Duodenal mucosa (tissue), 2 donors: ENCODE measurements at regions not wholly inside any gene's neighbourhood (a gene's known extent, or its start where the extent isn't known, plus 50 kb on each side); places are given as distances from the start of the nearest gene placed in this dataset.

Experiments
- H3K27ac ChIP-seq: one replicate; pipeline ENCODE4 v1.7.0; 2013; ENCODE audit warnings: low read depth, low read length
- H3K27me3 ChIP-seq, 2 donors: one replicate each; pipeline ENCODE4 v1.7.0; 2013; ENCODE audit warnings: low read length in 2 of 2, control low read depth in 1 of 2; ENCODE audit not compliant: insufficient read depth in 2 of 2, control insufficient read depth in 1 of 2
- H3K36me3 ChIP-seq, 2 donors: one replicate each; pipeline ENCODE4 v1.7.0; 2013; ENCODE audit warnings: low read length in 2 of 2, control low read depth in 1 of 2; ENCODE audit not compliant: insufficient read depth in 2 of 2, control insufficient read depth in 1 of 2
- H3K4me1 ChIP-seq, 2 donors: one replicate each; pipeline ENCODE4 v1.7.0; 2013; ENCODE audit warnings: low read length in 2 of 2, control low read depth in 1 of 2; ENCODE audit not compliant: insufficient read depth in 2 of 2, control insufficient read depth in 1 of 2
- H3K4me3 ChIP-seq, 2 donors: one replicate each; pipeline ENCODE4 v1.7.0; 2013; ENCODE audit warnings: low read length in 2 of 2, low read depth in 1 of 2
- H3K9ac ChIP-seq, 2 donors: one replicate each; pipeline ENCODE4 v1.7.0; 2013; ENCODE audit warnings: low read length in 2 of 2, low read depth in 1 of 2
- H3K9me3 ChIP-seq, 2 donors: one replicate each; pipeline ENCODE4 v1.7.0; 2013; ENCODE audit warnings: low read length in 2 of 2, control low read depth in 1 of 2; ENCODE audit not compliant: control insufficient read depth in 1 of 2

GRCh38 chr5:114185274-114185673, 176.6 kb upstream of the KCNN2 start:
- Histone ChIP-seq H3K27me3 (no peaks in the 10 kb centered on the region), H3K9me3 (no peaks in the 10 kb centered on the region), H3K4me1 (no peaks in the 10 kb centered on the region), H3K27ac (no peak overlapping the region), H3K9ac (no peak overlapping the region), H3K36me3 (no peaks in the 10 kb centered on the region), H3K4me3 (no peak overlapping the region)

GRCh38 chr5:114191441-114191840, 170.4 kb upstream of the KCNN2 start:
- H3K9ac ChIP-seq, result no peak overlapping the region
- H3K27ac ChIP-seq, result no peak overlapping the region
- no peaks in the 10 kb centered on the region for H3K9me3 ChIP-seq
- H3K4me3 ChIP-seq, result no peak overlapping the region
- H3K27me3 ChIP-seq, result no peaks in the 10 kb centered on the region
- no peaks in the 10 kb centered on the region for H3K4me1 ChIP-seq
- H3K36me3 ChIP-seq, result no peaks in the 10 kb centered on the region

GRCh38 chr5:114192108-114192507, 169.8 kb upstream of the KCNN2 start:
- no peaks in the 10 kb centered on the region for H3K9me3 ChIP-seq
- H3K9ac ChIP-seq, result no peak overlapping the region
- no peaks in the 10 kb centered on the region for H3K4me1 ChIP-seq
- no peak overlapping the region for H3K4me3 ChIP-seq
- no peaks in the 10 kb centered on the region for H3K27me3 ChIP-seq
- H3K36me3 ChIP-seq, result no peaks in the 10 kb centered on the region
- no peak overlapping the region for H3K27ac ChIP-seq

- Histone ChIP-seq H3K36me3 (no peaks in the 10 kb centered on the region), H3K4me3 (no peak overlapping the region), H3K4me1 (no peaks in the 10 kb centered on the region), H3K27me3 (no peaks in the 10 kb centered on the region), H3K27ac (no peak overlapping the region), H3K9me3 (peaks cover 5% of the 10 kb centered on the region in 2 donors), H3K9ac (no peak overlapping the region)
Observed at GRCh38 chr5:114201332-114201731, 160.5 kb upstream of the KCNN2 start.

DNA sequence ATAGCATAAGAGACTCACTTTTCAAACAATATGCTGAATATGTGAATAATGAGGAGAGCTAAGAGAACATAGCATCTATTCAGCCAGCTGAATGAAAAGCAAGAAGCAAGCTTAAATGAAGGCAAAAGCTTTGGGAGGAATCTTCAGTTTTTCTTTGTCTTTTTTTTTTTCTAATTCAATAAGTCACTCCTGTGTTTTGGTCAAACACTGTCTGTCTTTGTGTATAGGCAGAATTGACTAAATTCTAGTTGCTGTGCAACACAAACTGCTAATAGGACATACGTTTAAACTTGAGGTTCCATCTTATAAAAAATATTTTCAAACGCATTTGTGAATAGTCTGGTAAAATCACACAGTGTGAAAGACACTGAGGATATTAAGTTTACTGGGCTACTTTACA, 156.9 kb upstream of the KCNN2 start:
- peaks cover 5% of the 10 kb centered on the region in 2 donors for H3K9me3 ChIP-seq

GRCh38 chr5:114206640-114207039, 155.2 kb upstream of the KCNN2 start:
- Histone ChIP-seq H3K4me3 (no peak overlapping the region), H3K9me3 (peaks cover 0 to 4% of the 10 kb centered on the region in 2 donors), H3K36me3 (no peaks in the 10 kb centered on the region), H3K27me3 (no peaks in the 10 kb centered on the region), H3K4me1 (no peaks in the 10 kb centered on the region), H3K9ac (no peak overlapping the region), H3K27ac (no peak overlapping the region)

More for the DNA sequence above, 156.9 kb upstream of the KCNN2 start:
- Histone ChIP-seq H3K9ac (no peak overlapping the region), H3K4me3 (no peak overlapping the region), H3K27me3 (no peaks in the 10 kb centered on the region), H3K36me3 (no peaks in the 10 kb centered on the region), H3K4me1 (no peaks in the 10 kb centered on the region), H3K27ac (no peak overlapping the region)

DNA sequence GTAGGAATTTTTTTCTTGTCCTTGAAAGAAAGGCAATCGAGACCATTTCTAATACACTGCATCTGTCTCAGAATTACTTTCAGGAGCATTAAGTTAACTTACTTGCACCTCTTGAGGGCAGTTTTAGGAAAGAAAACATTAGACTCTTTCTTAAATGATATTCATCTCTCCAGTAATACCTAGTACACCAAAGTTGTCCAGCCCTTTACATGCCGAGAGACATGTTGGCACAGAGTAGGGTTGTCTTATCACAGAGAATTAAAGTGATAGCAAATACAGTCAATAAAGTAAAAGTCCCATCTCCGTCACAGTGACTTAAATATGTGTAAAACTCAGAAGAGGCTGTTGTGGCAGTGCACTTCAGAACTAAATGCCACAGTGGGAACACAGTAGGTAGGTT, 154.3 kb upstream of the KCNN2 start:
- no peaks in the 10 kb centered on the region for H3K27me3 ChIP-seq
- H3K27ac ChIP-seq, result no peak overlapping the region
- H3K4me3 ChIP-seq, result no peak overlapping the region
- H3K36me3 ChIP-seq, result no peaks in the 10 kb centered on the region
- H3K9ac ChIP-seq, result no peak overlapping the region
- H3K4me1 ChIP-seq, result no peaks in the 10 kb centered on the region
- no peaks in the 10 kb centered on the region for H3K9me3 ChIP-seq

DNA sequence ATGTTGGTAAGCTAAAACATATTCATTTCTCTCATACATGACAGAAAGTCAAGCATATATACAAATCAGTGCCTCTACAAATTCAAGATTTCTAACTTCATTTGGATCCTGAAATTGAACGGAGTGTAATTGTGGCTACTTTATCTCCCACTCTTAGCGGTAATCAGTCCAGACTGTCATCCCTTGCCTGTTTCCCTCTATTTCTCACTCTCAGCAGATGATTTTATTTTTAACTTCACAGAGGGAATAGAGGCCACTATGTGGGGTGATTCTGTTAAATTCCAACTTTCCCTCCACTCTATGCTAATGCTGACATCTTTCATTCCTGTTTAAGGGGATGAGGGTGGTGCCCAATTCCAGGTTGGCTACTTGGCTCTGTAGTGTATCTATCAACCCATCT, 153.8 kb upstream of the KCNN2 start:
- Histone ChIP-seq H3K36me3 (no peaks in the 10 kb centered on the region), H3K27me3 (no peaks in the 10 kb centered on the region), H3K4me1 (no peaks in the 10 kb centered on the region), H3K4me3 (no peak overlapping the region), H3K9ac (no peak overlapping the region), H3K27ac (no peak overlapping the region), H3K9me3 (no peaks in the 10 kb centered on the region)

DNA sequence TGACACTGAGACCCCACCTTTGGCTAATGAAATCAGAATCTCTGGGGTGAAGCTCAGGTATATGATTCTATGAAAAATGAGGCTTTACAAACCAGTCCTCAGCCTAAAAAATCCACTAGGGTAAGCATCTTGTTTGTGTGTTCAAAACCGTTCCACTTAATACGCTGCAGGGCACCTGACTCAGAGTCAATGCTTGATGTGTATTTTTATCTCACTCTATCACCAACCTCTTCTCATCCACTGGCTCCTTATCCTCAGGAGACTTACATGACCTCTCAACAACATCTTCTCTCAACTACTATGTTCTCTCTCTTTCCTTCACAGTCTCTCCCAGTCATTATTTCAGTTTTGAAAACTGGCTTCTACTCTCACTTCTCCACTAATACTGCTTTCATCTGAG, 153.3 kb upstream of the KCNN2 start:
- H3K27ac ChIP-seq, result no peak overlapping the region
- no peak overlapping the region for H3K4me3 ChIP-seq
- H3K9me3 ChIP-seq, result no peaks in the 10 kb centered on the region

DNA sequence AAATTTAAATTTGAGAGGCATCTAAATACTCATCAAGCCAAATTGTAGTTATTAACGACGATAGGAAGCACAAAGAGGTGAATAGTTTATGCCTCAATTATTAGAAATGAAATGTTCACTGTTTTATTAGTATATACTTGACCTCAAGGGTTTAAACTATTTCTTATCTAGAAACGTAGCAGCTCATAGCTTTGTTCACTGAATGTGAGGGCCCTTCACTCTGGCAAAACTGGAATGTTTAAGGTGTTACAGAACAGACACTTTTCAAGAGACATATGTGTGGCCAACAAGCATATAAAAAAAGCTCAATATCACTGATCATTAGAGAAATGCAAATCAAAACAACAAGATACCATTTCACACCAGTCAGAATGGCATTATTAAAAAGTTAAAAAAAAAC, 151.2 kb upstream of the KCNN2 start:
- no peak overlapping the region for H3K9ac ChIP-seq
- H3K4me1 ChIP-seq, result no peaks in the 10 kb centered on the region
- H3K27me3 ChIP-seq, result no peaks in the 10 kb centered on the region
- no peaks in the 10 kb centered on the region for H3K36me3 ChIP-seq
- no peak overlapping the region for H3K4me3 ChIP-seq
- no peak overlapping the region for H3K27ac ChIP-seq
- H3K9me3 ChIP-seq, result no peaks in the 10 kb centered on the region

More for the DNA sequence above, 153.3 kb upstream of the KCNN2 start:
- Histone ChIP-seq H3K9ac (no peak overlapping the region), H3K27me3 (no peaks in the 10 kb centered on the region), H3K36me3 (no peaks in the 10 kb centered on the region), H3K4me1 (no peaks in the 10 kb centered on the region)

- Histone ChIP-seq H3K27ac (no peak overlapping the region), H3K4me3 (no peak overlapping the region), H3K9me3 (peaks cover 0 to 10% of the 10 kb centered on the region in 2 donors), H3K27me3 (no peaks in the 10 kb centered on the region), H3K9ac (no peak overlapping the region), H3K4me1 (no peaks in the 10 kb centered on the region), H3K36me3 (no peaks in the 10 kb centered on the region)
Observed at GRCh38 chr5:114221807-114222206, 140.1 kb upstream of the KCNN2 start.
